K562 (cell line): ENCODE measurements at regions not wholly inside any gene's neighbourhood (a gene's known extent, or its start where the extent isn't known, plus 50 kb on each side); places are given as distances from the start of the nearest gene placed in this dataset.
"Not testable (repeated sequence)": the region's sequence is repeated elsewhere in the genome, so short reads cannot be mapped to it uniquely, and the experiment has no call there.

Experiments used
- ATAC-seq: fragments of 200-7000 bp; cut with Tn5 transposase; 3 replicates; pipeline ENCODE4 v1.9.1; 2020; ENCODE audit warnings: moderate library complexity
- BruUV-seq: library from RNA; stranded (reverse); fragments of 400-500 nt; replicated peaks from 2 replicates; lab custom pipeline; 2021; lab: Mats Ljungman, UMichigan
- CTCF ChIA-PET: fragments of 300-600 bp; formaldehyde crosslinking; extraction: SDS; loops from one replicate; lab custom pipeline; 2021; ENCODE audit warnings: low intra/inter-chr PET ratio; lab: Yijun Ruan, JAX
- POLR2A ChIA-PET: fragments of 300-600, 350-650 bp; sonication (Branson Sonifier 250); formaldehyde crosslinking; extraction: SDS; loops from one replicate; lab custom pipeline; 2021; ENCODE audit warnings: antibody characterized with exemption, inconsistent platforms; lab: Yijun Ruan, JAX
- DNase-seq, 4 experiments: peaks; one replicate each; pipeline versions ENCODE4 v3.0.0 to v3.0.0-alpha.2; 2011 to 2018; ENCODE audit warnings: low spot score in 3 of 4, mixed read lengths in 3 of 4; ENCODE audit errors: extremely low read depth in 1 of 4
- FAIRE-seq: peaks from 2 replicates; lab custom pipeline; 2011; peaks lifted over from hg19 to GRCh38; lab: Jason Lieb, UNC
- H2AFZ ChIP-seq: 2 replicates; pipeline ENCODE4 v1.6.0; 2011; ENCODE audit warnings: low read depth, low read length, control low read depth, inconsistent platforms
- H3K27ac ChIP-seq: fragments of 200-600 bp; 3 replicates; pipeline ENCODE4 v1.8.0; 2011; ENCODE audit warnings: low read depth, mild to moderate bottlenecking, control low read depth, inconsistent platforms, low read length, moderate library complexity, mixed read lengths; ENCODE audit errors: extremely low read depth
- H3K27me3 ChIP-seq, 2 experiments: fragments of 300-600 bp in 1 of 2; 2 replicates in 1 of 2; 3 replicates in 1 of 2; pipeline versions ENCODE4 v1.6.0 to v1.8.0; 2011; ENCODE audit warnings: inconsistent platforms in 2 of 2, low read length in 2 of 2, mild to moderate bottlenecking in 1 of 2, mixed read lengths in 1 of 2, moderate library complexity in 1 of 2; ENCODE audit not compliant: control insufficient read depth in 2 of 2, insufficient read depth in 2 of 2
- H3K36me3 ChIP-seq: fragments of 300-600 bp; 3 replicates; pipeline ENCODE4 v1.8.0; 2011; ENCODE audit warnings: mild to moderate bottlenecking, low read length, inconsistent platforms; ENCODE audit not compliant: control insufficient read depth, insufficient read depth
- H3K4me1 ChIP-seq, 2 experiments: fragments of 200-600 bp in 1 of 2; replicated peaks in 1 of 2; 2 replicates in 1 of 2; 3 replicates in 1 of 2; pipeline versions ENCODE4 v1.5.1 to v1.8.0; 2011; ENCODE audit warnings: inconsistent platforms in 2 of 2, low read length in 2 of 2, mild to moderate bottlenecking in 1 of 2, mixed read lengths in 1 of 2, moderate library complexity in 1 of 2; ENCODE audit not compliant: control insufficient read depth in 2 of 2, insufficient read depth in 2 of 2
- H3K4me2 ChIP-seq: 2 replicates; pipeline ENCODE4 v1.6.1; 2011; ENCODE audit warnings: low read length, control low read depth, inconsistent platforms, mixed read lengths; ENCODE audit not compliant: insufficient read depth
- H3K4me3 ChIP-seq: fragments of 200-600 bp; sonication (generic), shearing (Covaris generic); 2 replicates; pipeline ENCODE4 v1.5.1; 2016; ENCODE audit warnings: control low read depth, inconsistent platforms
- H3K79me2 ChIP-seq: fragments of 200-600 bp; 3 replicates; pipeline ENCODE4 v1.8.0; 2011; ENCODE audit warnings: low read length, inconsistent platforms; ENCODE audit not compliant: control insufficient read depth, insufficient read depth
- H3K9ac ChIP-seq, 2 experiments: 2 replicates each; pipeline versions ENCODE4 v1.6.0 to v1.6.1; 2011; ENCODE audit warnings: low read depth in 2 of 2, low read length in 2 of 2, control low read depth in 1 of 2, inconsistent platforms in 1 of 2, mild to moderate bottlenecking in 1 of 2, mixed read lengths in 1 of 2; ENCODE audit not compliant: insufficient read depth in 1 of 2
- H3K9me1 ChIP-seq: one replicate; pipeline ENCODE4 v1.6.0; 2011; ENCODE audit warnings: inconsistent platforms, mild to moderate bottlenecking, low read length, moderate library complexity; ENCODE audit not compliant: control insufficient read depth, insufficient read depth
- H3K9me3 ChIP-seq: replicated peaks from 2 replicates; pipeline ENCODE4 v1.5.1; 2011; ENCODE audit warnings: low read depth, low read length, inconsistent platforms; ENCODE audit not compliant: control insufficient read depth, insufficient read depth
- H4K20me1 ChIP-seq: replicated peaks from 2 replicates; pipeline ENCODE4 v1.6.1; 2011; ENCODE audit warnings: low read length, inconsistent platforms, mixed read lengths; ENCODE audit not compliant: control insufficient read depth, insufficient read depth
- DIDO1 ChIP-seq: fragments of 450-650 bp; IDR thresholded peaks from 2 replicates; pipeline ENCODE4 v1.6.1; 2016; ENCODE audit warnings: low read depth, missing biosample characterization, missing genetic modification characterization
- FOXJ2 ChIP-seq: fragments of 200-800 bp; sonication (Bioruptor generic); IDR thresholded peaks from 2 replicates; pipeline ENCODE4 v1.6.1; 2016; ENCODE audit warnings: missing genetic modification characterization, missing compliant biosample characterization
- GTF2B ChIP-seq: IDR thresholded peaks from 2 replicates; pipeline ENCODE4 v1.6.1; 2011; ENCODE audit not compliant: insufficient read length; ENCODE audit errors: extremely low read depth
- HIVEP1 ChIP-seq: fragments of 250-450 bp; sonication (Bioruptor Pico); IDR thresholded peaks from 2 replicates; pipeline ENCODE4 v1.4.0; 2020; ENCODE audit warnings: mild to moderate bottlenecking
- NFE2 ChIP-seq: IDR thresholded peaks from 2 replicates; pipeline ENCODE4 v1.6.1; 2014; ENCODE audit warnings: antibody characterized with exemption, low read depth
- NFIX ChIP-seq: fragments of 250-450 bp; sonication (Bioruptor Pico); IDR thresholded peaks from 2 replicates; pipeline ENCODE4 v1.4.0; 2020; ENCODE audit warnings: low read depth, mild to moderate bottlenecking, moderate library complexity
- RBBP5 ChIP-seq: fragments of 200-600 bp; sonication (generic); IDR thresholded peaks from 2 replicates; pipeline ENCODE4 v1.6.1; 2012; ENCODE audit warnings: borderline replicate concordance, mild to moderate bottlenecking, low read length, control low read depth, inconsistent platforms; ENCODE audit not compliant: insufficient read depth, poor library complexity, severe bottlenecking
- SLC30A9 ChIP-seq: fragments of 250-450 bp; sonication (Bioruptor Pico); IDR thresholded peaks from 2 replicates; pipeline ENCODE4 v1.8.0; 2022; ENCODE audit warnings: mild to moderate bottlenecking, moderate library complexity
- TARDBP ChIP-seq: fragments of 450-650 bp; IDR thresholded peaks from 2 replicates; pipeline ENCODE4 v1.6.1; 2016
- WHSC1 ChIP-seq: IDR thresholded peaks from one replicate; pipeline ENCODE4 v1.6.1; 2012; ENCODE audit warnings: low read length, control low read depth, inconsistent platforms
- ZBTB34 ChIP-seq: fragments of 250-450 bp; sonication (Bioruptor Pico); IDR thresholded peaks from 2 replicates; pipeline ENCODE4 v1.8.0; 2021; ENCODE audit warnings: mild to moderate bottlenecking, moderate library complexity
- WGBS: fragments of 100-300 bp; shearing (Covaris generic); methylation state at CpG from one replicate; pipeline ENCODE4 v1.1.6; 2016; ENCODE audit warnings: low coverage, mixed read lengths; ENCODE audit not compliant: insufficient coverage; ENCODE audit errors: missing lambda C conversion rate; 5-methylcytosine and 5-hydroxymethylcytosine counted together
- in situ Hi-C: fragments of 300-500 bp; cut with MboI; formaldehyde crosslinking; loops from 4 replicates; pipeline ENCODE4 v1.15.0; 2018; ENCODE audit warnings: inconsistent platforms, mixed read lengths
- intact Hi-C: fragments of 100-400 bp; cut with micrococcal nuclease; formaldehyde crosslinking; loops from 2 replicates; pipeline ENCODE4 v1.14.2; 2022
- TF ChIP-seq, protein P1 (sequence below), 2 experiments: fragments of 450-650 bp in 1 of 2; sonication (generic) in 1 of 2; formaldehyde crosslinking in 1 of 2; IDR thresholded peaks in 1 of 2; conservative IDR thresholded peaks in 1 of 2; 2 replicates each; pipeline versions ENCODE4 v1.6.1 to v1.8.1; 2016 to 2023; ENCODE audit warnings: mild to moderate bottlenecking in 2 of 2, moderate library complexity in 2 of 2, inconsistent platforms in 1 of 2, missing genetic modification reagents in 1 of 2
- TF ChIP-seq, protein P2 (sequence below): fragments of 450-650 bp; IDR thresholded peaks from 2 replicates; pipeline ENCODE4 v1.6.1; 2017; ENCODE audit warnings: antibody characterized with exemption
- TF ChIP-seq, protein P3 (sequence below): fragments of 450-650 bp; IDR thresholded peaks from 2 replicates; pipeline ENCODE4 v1.6.1; 2016; ENCODE audit warnings: low read depth, mild to moderate bottlenecking, moderate library complexity

DNA sequence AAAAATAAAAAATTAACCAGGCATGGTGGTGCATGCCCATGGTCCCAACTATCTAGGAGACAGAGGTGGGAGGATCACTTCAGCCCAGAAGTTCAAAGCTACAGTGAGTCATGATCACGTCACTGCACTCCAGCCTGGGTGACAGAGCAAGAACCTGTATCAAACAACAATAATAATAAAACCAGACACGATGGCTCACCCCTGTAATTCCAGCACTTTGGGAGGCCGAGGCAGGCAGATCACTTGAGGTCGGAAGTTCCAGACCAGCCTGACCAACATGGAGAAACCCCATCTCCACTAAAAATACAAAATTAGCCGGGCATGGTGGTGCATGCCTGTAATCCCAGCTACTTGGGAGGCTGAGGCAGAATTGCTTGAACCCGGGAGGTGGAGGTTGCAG lies 159.4 kb downstream of the SKIDA1 start (continued):
- TF ChIP-seq, protein P1, sequence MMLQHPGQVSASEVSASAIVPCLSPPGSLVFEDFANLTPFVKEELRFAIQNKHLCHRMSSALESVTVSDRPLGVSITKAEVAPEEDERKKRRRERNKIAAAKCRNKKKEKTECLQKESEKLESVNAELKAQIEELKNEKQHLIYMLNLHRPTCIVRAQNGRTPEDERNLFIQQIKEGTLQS (IDR thresholded peaks at IDR 0.05) = peak; percentile 91
- TF ChIP-seq, protein P1 (CRISPR knock-in tag; conservative IDR thresholded peaks at IDR 0.05) = not testable (repeated sequence)
- TF ChIP-seq NFE2 = peak; percentile 62

DNA sequence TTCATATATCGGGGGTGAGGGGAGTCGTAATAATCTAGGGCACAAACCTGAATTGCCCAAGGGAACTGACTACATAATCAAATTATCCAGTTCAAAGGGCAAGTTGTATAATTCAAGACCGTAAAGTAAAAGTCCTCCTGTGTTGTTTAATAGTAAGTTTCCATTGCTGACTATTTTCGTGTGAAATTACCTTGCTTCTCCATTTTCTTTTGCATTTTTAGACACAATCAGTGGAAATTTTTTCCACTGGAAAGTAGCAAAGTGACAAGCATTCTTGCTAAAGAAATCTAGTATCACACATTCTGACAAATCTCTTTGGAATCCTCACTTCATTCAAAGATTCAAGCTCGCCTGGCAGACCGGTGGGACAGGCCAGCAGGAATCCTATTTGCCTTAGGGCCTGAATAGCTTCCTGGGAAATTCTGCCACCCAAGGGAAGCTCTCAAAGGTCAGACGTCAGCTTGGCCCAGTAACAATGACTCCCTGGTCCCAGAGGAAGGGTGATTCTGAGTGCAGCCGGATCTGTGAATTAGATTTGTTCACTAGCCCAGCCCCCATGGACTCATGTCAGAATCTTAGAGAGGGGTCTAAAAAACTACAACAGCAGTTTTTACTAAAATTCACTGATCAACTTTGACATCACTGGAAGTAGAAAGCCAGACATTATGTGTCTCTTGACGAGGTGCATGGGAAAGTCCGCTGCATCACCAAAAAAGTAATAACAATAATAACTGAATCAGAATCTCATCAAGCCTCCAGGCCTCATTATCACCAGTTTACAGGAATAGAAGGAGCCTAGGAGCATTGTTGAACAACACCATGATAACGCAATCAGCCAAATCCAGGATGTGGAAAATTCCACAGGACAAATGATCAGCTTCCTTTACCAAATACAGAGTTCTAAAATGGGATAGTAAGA lies 161.0 kb downstream of the SKIDA1 start:
- ATAC-seq (no peak), DNase-seq (no peak), FAIRE-seq (no peak)
- CTCF ChIA-PET = no interaction called here
- Histone ChIP-seq H3K27ac (no peak overlapping the region), H3K9me3 (no peaks in the 10 kb centered on the region), H3K4me3 (no peak overlapping the region), H3K4me1 (peaks cover 0 to 5% of the 10 kb centered on the region in 2 experiments; a peak in 3 of 5 replicates), H3K36me3 (no peaks in the 10 kb centered on the region), H3K4me2 (no peak overlapping the region), H2AFZ (no peak overlapping the region), H3K79me2 (no peaks in the 10 kb centered on the region), H3K27me3 (no peaks in the 10 kb centered on the region), H3K9ac (peak overlapping the region in 1 of 2 experiments; percentile 52; a peak in 1 of 4 replicates), H3K9me1 (no peaks in the 10 kb centered on the region), H4K20me1 (no peaks in the 10 kb centered on the region)
- intact Hi-C loops = no loop called here
- in situ Hi-C loops = no loop called here
- 27% methylated on average over 11 of the region's 11 CpGs for WGBS
- no TSS peak for BruUV-seq
- POLR2A ChIA-PET = interaction anchor here (0.6 to 0.7 kb wide), 2 partner anchors 10 to 13 kb away, joined by 3 to 5 read pairs; no protein-coding TSS in a partner anchor
- no peak for TF ChIP-seq FOXJ2 (tag)
- TF ChIP-seq DIDO1 (tag) = no peak
- no peak for TF ChIP-seq NFIX (CRISPR knock-in tag)
- no peak for TF ChIP-seq ZBTB34 (CRISPR knock-in tag)
- TF ChIP-seq, protein P2, sequence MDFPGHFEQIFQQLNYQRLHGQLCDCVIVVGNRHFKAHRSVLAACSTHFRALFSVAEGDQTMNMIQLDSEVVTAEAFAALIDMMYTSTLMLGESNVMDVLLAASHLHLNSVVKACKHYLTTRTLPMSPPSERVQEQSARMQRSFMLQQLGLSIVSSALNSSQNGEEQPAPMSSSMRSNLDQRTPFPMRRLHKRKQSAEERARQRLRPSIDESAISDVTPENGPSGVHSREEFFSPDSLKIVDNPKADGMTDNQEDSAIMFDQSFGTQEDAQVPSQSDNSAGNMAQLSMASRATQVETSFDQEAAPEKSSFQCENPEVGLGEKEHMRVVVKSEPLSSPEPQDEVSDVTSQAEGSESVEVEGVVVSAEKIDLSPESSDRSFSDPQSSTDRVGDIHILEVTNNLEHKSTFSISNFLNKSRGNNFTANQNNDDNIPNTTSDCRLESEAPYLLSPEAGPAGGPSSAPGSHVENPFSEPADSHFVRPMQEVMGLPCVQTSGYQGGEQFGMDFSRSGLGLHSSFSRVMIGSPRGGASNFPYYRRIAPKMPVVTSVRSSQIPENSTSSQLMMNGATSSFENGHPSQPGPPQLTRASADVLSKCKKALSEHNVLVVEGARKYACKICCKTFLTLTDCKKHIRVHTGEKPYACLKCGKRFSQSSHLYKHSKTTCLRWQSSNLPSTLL = no peak
- no peak for TF ChIP-seq RBBP5
- no peak for TF ChIP-seq WHSC1
- TF ChIP-seq HIVEP1 (CRISPR knock-in tag) = no peak
- TF ChIP-seq, protein P3, sequence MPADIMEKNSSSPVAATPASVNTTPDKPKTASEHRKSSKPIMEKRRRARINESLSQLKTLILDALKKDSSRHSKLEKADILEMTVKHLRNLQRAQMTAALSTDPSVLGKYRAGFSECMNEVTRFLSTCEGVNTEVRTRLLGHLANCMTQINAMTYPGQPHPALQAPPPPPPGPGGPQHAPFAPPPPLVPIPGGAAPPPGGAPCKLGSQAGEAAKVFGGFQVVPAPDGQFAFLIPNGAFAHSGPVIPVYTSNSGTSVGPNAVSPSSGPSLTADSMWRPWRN = no peak
- TF ChIP-seq SLC30A9 (CRISPR knock-in tag) = no peak
- no peak for TF ChIP-seq TARDBP
- no peak for TF ChIP-seq GTF2B
